ENCODE measurements at regions not wholly inside any gene's neighbourhood (a gene's known extent, or its start where the extent isn't known, plus 50 kb on each side); places are given as distances from the start of the nearest gene placed in this dataset.

GRCh38 chr16:5704271-5704670 is 606.7 kb upstream of the EEF2KMT start:
- no peaks in the 10 kb centered on the region for H3K36me3 ChIP-seq
- H3K27ac ChIP-seq = no peak overlapping the region
- intact Hi-C loops (cut with DNase I; ENCODE audit: low total_unique reads) = no loop called here
- TF ChIP-seq CTCF (IDR thresholded peaks at IDR 0.05) (no peak), POLR2AphosphoS5 (IDR thresholded peaks at IDR 0.05) (no peak), POLR2A (IDR thresholded peaks at IDR 0.05) (no peak)
- peaks cover 4 to 17% of the 10 kb centered on the region in 2 donors for H3K9me3 ChIP-seq
- no peaks in the 10 kb centered on the region for H3K27me3 ChIP-seq
- DNase-seq (ENCODE audit: low spot score in 2 of 2) = no peak
- H3K4me3 ChIP-seq = no peak overlapping the region
- no peaks in the 10 kb centered on the region for H3K4me1 ChIP-seq

GRCh38 chr16:5693426-5693825 is 595.8 kb upstream of the EEF2KMT start:
- Histone ChIP-seq H3K4me3 (no peak overlapping the region), H3K36me3 (no peaks in the 10 kb centered on the region), H3K27ac (no peak overlapping the region), H3K4me1 (no peaks in the 10 kb centered on the region), H3K9me3 (peaks cover 0 to 4% of the 10 kb centered on the region in 2 donors), H3K27me3 (no peaks in the 10 kb centered on the region)
- no peak for DNase-seq (ENCODE audit: low spot score in 2 of 2)
- intact Hi-C loops (cut with DNase I; ENCODE audit: low total_unique reads) = no loop called here
- TF ChIP-seq CTCF (IDR thresholded peaks at IDR 0.05) = no peak
- TF ChIP-seq POLR2A (IDR thresholded peaks at IDR 0.05) = no peak
- no peak for TF ChIP-seq POLR2AphosphoS5 (IDR thresholded peaks at IDR 0.05)

GRCh38 chr16:5681966-5682365 is 584.4 kb upstream of the EEF2KMT start:
- intact Hi-C loops (cut with DNase I; ENCODE audit: low total_unique reads) = no loop called here
- DNase-seq (ENCODE audit: low spot score in 2 of 2) = no peak
- H3K27ac ChIP-seq = no peak overlapping the region
- no peaks in the 10 kb centered on the region for H3K36me3 ChIP-seq
- H3K4me1 ChIP-seq = no peaks in the 10 kb centered on the region
- no peaks in the 10 kb centered on the region for H3K9me3 ChIP-seq
- no peak overlapping the region for H3K4me3 ChIP-seq
- H3K27me3 ChIP-seq = no peaks in the 10 kb centered on the region
- no peak for TF ChIP-seq POLR2A (IDR thresholded peaks at IDR 0.05)
- TF ChIP-seq POLR2AphosphoS5 (IDR thresholded peaks at IDR 0.05) = no peak
- TF ChIP-seq CTCF (IDR thresholded peaks at IDR 0.05) = no peak

- no peak for TF ChIP-seq POLR2AphosphoS5 (IDR thresholded peaks at IDR 0.05)
- no peak for TF ChIP-seq POLR2A (IDR thresholded peaks at IDR 0.05)
- TF ChIP-seq CTCF (IDR thresholded peaks at IDR 0.05) = no peak
- Histone ChIP-seq H3K36me3 (no peaks in the 10 kb centered on the region), H3K27ac (no peak overlapping the region), H3K4me1 (no peaks in the 10 kb centered on the region), H3K27me3 (no peaks in the 10 kb centered on the region), H3K9me3 (no peaks in the 10 kb centered on the region), H3K4me3 (no peak overlapping the region)
- DNase-seq (ENCODE audit: low spot score in 2 of 2) = no peak
- intact Hi-C loops (cut with DNase I; ENCODE audit: low total_unique reads) = no loop called here
Observed at GRCh38 chr16:5678371-5678770, 580.8 kb upstream of the EEF2KMT start.

- Histone ChIP-seq H3K4me1 (no peaks in the 10 kb centered on the region), H3K9me3 (no peaks in the 10 kb centered on the region), H3K36me3 (no peaks in the 10 kb centered on the region), H3K4me3 (no peak overlapping the region), H3K27me3 (no peaks in the 10 kb centered on the region), H3K27ac (no peak overlapping the region)
- no peak for DNase-seq (ENCODE audit: low spot score in 2 of 2)
- intact Hi-C loops (cut with DNase I; ENCODE audit: low total_unique reads) = no loop called here
- TF ChIP-seq POLR2AphosphoS5 (IDR thresholded peaks at IDR 0.05) = no peak
- no peak for TF ChIP-seq POLR2A (IDR thresholded peaks at IDR 0.05)
- TF ChIP-seq CTCF (IDR thresholded peaks at IDR 0.05) = no peak
Observed at GRCh38 chr16:5671421-5671820, 573.8 kb upstream of the EEF2KMT start.

Data from breast epithelium (tissue), 4 donors.